Stimulated activated CD4-positive, alpha-beta T cell treated with anti-CD3 and anti-CD28 coated beads, Interleukin-1b, Interleukin-23, amount 100 ng/mL, for 24 hours (primary cell): ENCODE measurements at regions not wholly inside any gene's neighbourhood (a gene's known extent, or its start where the extent isn't known, plus 50 kb on each side); places are given as distances from the start of the nearest gene placed in this dataset.

Experiments used
- DNase-seq, 4 experiments: peaks; one replicate each; pipeline ENCODE4 v3.0.0-alpha.2; 2020; ENCODE audit warnings: low read depth in 4 of 4, low spot score in 1 of 4

- no peak for DNase-seq
Measured at GRCh38 chr12:65546528-65546927, 268.0 kb downstream of the MSRB3 start.

GRCh38 chr12:65556676-65557437 lies 267.4 kb upstream of the HMGA2 start:
- DNase-seq, result peak; percentile 26 to 52 (median 46)

- no peak for DNase-seq
Measured at GRCh38 chr12:65557438-65558181, 266.7 kb upstream of the HMGA2 start.

- DNase-seq, result no peak
Measured at GRCh38 chr12:65560286-65560685, 264.0 kb upstream of the HMGA2 start.

GRCh38 chr12:65561798-65562382 lies 262.4 kb upstream of the HMGA2 start:
- no peak for DNase-seq

- DNase-seq, result no peak
Measured at GRCh38 chr12:65565601-65566560, 258.4 kb upstream of the HMGA2 start.

- DNase-seq, result no peak
Measured at GRCh38 chr12:65566751-65567150, 257.5 kb upstream of the HMGA2 start.

- no peak for DNase-seq
Measured at GRCh38 chr12:65567820-65568219, 256.5 kb upstream of the HMGA2 start.

GRCh38 chr12:65568517-65568916 lies 255.8 kb upstream of the HMGA2 start:
- no peak for DNase-seq

GRCh38 chr12:65570451-65571130 lies 253.7 kb upstream of the HMGA2 start:
- no peak for DNase-seq

- DNase-seq, result no peak
Measured at GRCh38 chr12:65574867-65575266, 249.4 kb upstream of the HMGA2 start.

GRCh38 chr12:65584016-65584415 lies 240.3 kb upstream of the HMGA2 start:
- no peak for DNase-seq

- DNase-seq, result no peak
Measured at GRCh38 chr12:65585648-65586602, 238.4 kb upstream of the HMGA2 start.

GRCh38 chr12:65586796-65587195 lies 237.5 kb upstream of the HMGA2 start:
- DNase-seq, result no peak

- DNase-seq, result no peak
Measured at GRCh38 chr12:65590318-65590717, 234.0 kb upstream of the HMGA2 start.

GRCh38 chr12:65592416-65592815 lies 231.9 kb upstream of the HMGA2 start:
- no peak for DNase-seq

GRCh38 chr12:65593239-65593701 lies 231.0 kb upstream of the HMGA2 start:
- no peak for DNase-seq

GRCh38 chr12:65594409-65594808 lies 229.9 kb upstream of the HMGA2 start:
- no peak for DNase-seq

- DNase-seq, result no peak
Measured at GRCh38 chr12:65595016-65595560, 229.2 kb upstream of the HMGA2 start.
